Endodermal cell (in vitro differentiated cells): ENCODE measurements at regions not wholly inside any gene's neighbourhood (a gene's known extent, or its start where the extent isn't known, plus 50 kb on each side); places are given as distances from the start of the nearest gene placed in this dataset.

Experiments used
- DNase-seq: peaks from one replicate; pipeline ENCODE4 v3.0.0-alpha.2; 2017
- H3K27ac ChIP-seq: 2 replicates; pipeline ENCODE4 v1.5.1; 2013; ENCODE audit warnings: mild to moderate bottlenecking, low read depth, low read length, moderate library complexity
- H3K27me3 ChIP-seq: 2 replicates; pipeline ENCODE4 v1.6.1; 2013; ENCODE audit warnings: mild to moderate bottlenecking, low read length, moderate library complexity; ENCODE audit not compliant: insufficient read depth, control insufficient read depth, poor library complexity, severe bottlenecking
- H3K36me3 ChIP-seq: 2 replicates; pipeline ENCODE4 v1.7.0; 2013; ENCODE audit warnings: mild to moderate bottlenecking, low read length, moderate library complexity; ENCODE audit not compliant: control insufficient read depth, insufficient read depth
- H3K4me1 ChIP-seq: one replicate; pipeline ENCODE4 v1.7.0; 2013; ENCODE audit warnings: low read length; ENCODE audit not compliant: control insufficient read depth, insufficient read depth
- H3K4me3 ChIP-seq: 2 replicates; pipeline ENCODE4 v1.5.1; 2013; ENCODE audit warnings: mild to moderate bottlenecking, low read length, moderate library complexity
- H3K9ac ChIP-seq: 2 replicates; pipeline ENCODE4 v1.6.1; 2013; ENCODE audit warnings: mild to moderate bottlenecking, low read length, moderate library complexity; ENCODE audit not compliant: poor library complexity, severe bottlenecking; ENCODE audit errors: extremely low read depth
- H3K9me3 ChIP-seq: 2 replicates; pipeline ENCODE4 v1.6.1; 2013; ENCODE audit warnings: mild to moderate bottlenecking, low read length, moderate library complexity; ENCODE audit not compliant: control insufficient read depth
- H3K27ac Mint-ChIP-seq: 2 replicates; pipeline ENCODE4 v1.8.0; 2020; ENCODE audit warnings: mixed read lengths
- H3K27me3 Mint-ChIP-seq: 2 replicates; pipeline ENCODE4 v1.8.0; 2021; ENCODE audit warnings: mild to moderate bottlenecking, mixed read lengths; ENCODE audit not compliant: insufficient read depth
- H3K36me3 Mint-ChIP-seq: 2 replicates; pipeline ENCODE4 v1.8.0; 2020; ENCODE audit warnings: low read depth, mixed read lengths
- H3K4me1 Mint-ChIP-seq: 2 replicates; pipeline ENCODE4 v1.8.0; 2020; ENCODE audit warnings: mixed read lengths
- H3K4me3 Mint-ChIP-seq: 2 replicates; pipeline ENCODE4 v1.8.0; 2020; ENCODE audit warnings: mild to moderate bottlenecking, moderate library complexity, mixed read lengths
- H3K9me3 Mint-ChIP-seq: 2 replicates; pipeline ENCODE4 v1.8.0; 2020; ENCODE audit warnings: mild to moderate bottlenecking, mixed read lengths
- CTCF ChIP-seq: fragments of 200-600 bp; sonication (generic); conservative IDR thresholded peaks from 2 replicates; pipeline ENCODE4 v1.5.0; 2021; ENCODE audit warnings: antibody characterized with exemption, mild to moderate bottlenecking
- WGBS, 2 experiments: methylation state at CpG; one replicate each; pipeline versions ENCODE4 v1.1.5 to v1.1.7; 2013; ENCODE audit warnings: missing lambda C conversion rate in 2 of 2, mixed read lengths in 1 of 2; ENCODE audit not compliant: insufficient coverage in 1 of 2, insufficient read length in 1 of 2; 5-methylcytosine and 5-hydroxymethylcytosine counted together

- H3K4me3 Mint-ChIP-seq: no peak overlapping the region
- no peaks in the 10 kb centered on the region for H3K9me3 Mint-ChIP-seq
- H3K27me3 ChIP-seq: no peaks in the 10 kb centered on the region
- H3K4me3 ChIP-seq: no peak overlapping the region
- no peak overlapping the region for H3K27ac Mint-ChIP-seq
- H3K27ac ChIP-seq: no peak overlapping the region
- WGBS, 2 experiments: 89 to 100% methylated on average over 2 of the region's 2 CpGs
- no peak for DNase-seq
- H3K36me3 Mint-ChIP-seq: peaks cover 3% of the 10 kb centered on the region
- H3K9me3 ChIP-seq: peaks cover 11% of the 10 kb centered on the region
- no peaks in the 10 kb centered on the region for H3K36me3 ChIP-seq
- H3K27me3 Mint-ChIP-seq: peaks cover 4% of the 10 kb centered on the region
- TF ChIP-seq CTCF: no peak
- H3K4me1 Mint-ChIP-seq: peaks cover 44% of the 10 kb centered on the region
- peaks cover 13% of the 10 kb centered on the region for H3K4me1 ChIP-seq
- no peak overlapping the region for H3K9ac ChIP-seq
These were observed 121.3 kb upstream of the BMPER start for GRCh38 chr7:33784000-33784399.

GRCh38 chr7:33788531-33788930 is 116.8 kb upstream of the BMPER start:
- Histone ChIP-seq H3K9ac (no peak overlapping the region), H3K36me3 (no peaks in the 10 kb centered on the region), H3K4me3 (no peak overlapping the region), H3K27me3 (no peaks in the 10 kb centered on the region), H3K27ac (no peak overlapping the region), H3K4me1 (peaks cover 4% of the 10 kb centered on the region), H3K9me3 (no peaks in the 10 kb centered on the region)
- peaks cover 32% of the 10 kb centered on the region for H3K4me1 Mint-ChIP-seq
- H3K27ac Mint-ChIP-seq: no peak overlapping the region
- no peak for DNase-seq
- TF ChIP-seq CTCF: no peak
- H3K36me3 Mint-ChIP-seq: no peaks in the 10 kb centered on the region
- H3K4me3 Mint-ChIP-seq: no peak overlapping the region
- H3K9me3 Mint-ChIP-seq: no peaks in the 10 kb centered on the region
- H3K27me3 Mint-ChIP-seq: no peaks in the 10 kb centered on the region
- 93 to 94% methylated on average over 2 to 6 of the region's 6 CpGs for WGBS, 2 experiments

- H3K4me3 ChIP-seq: no peak overlapping the region
- no peak overlapping the region for H3K27ac ChIP-seq
- no peaks in the 10 kb centered on the region for H3K36me3 ChIP-seq
- H3K9me3 ChIP-seq: no peaks in the 10 kb centered on the region
- no peaks in the 10 kb centered on the region for H3K27me3 ChIP-seq
- no peak overlapping the region for H3K27ac Mint-ChIP-seq
- no peaks in the 10 kb centered on the region for H3K36me3 Mint-ChIP-seq
- no peak overlapping the region for H3K9ac ChIP-seq
- TF ChIP-seq CTCF: no peak
- no peak overlapping the region for H3K4me3 Mint-ChIP-seq
- no peak for DNase-seq
- H3K4me1 ChIP-seq: peaks cover 2% of the 10 kb centered on the region
- no peaks in the 10 kb centered on the region for H3K9me3 Mint-ChIP-seq
- 93 to 99% methylated on average over 10 to 11 of the region's 11 CpGs for WGBS, 2 experiments
- H3K27me3 Mint-ChIP-seq: no peaks in the 10 kb centered on the region
- H3K4me1 Mint-ChIP-seq: peaks cover 22% of the 10 kb centered on the region
These were observed 115.3 kb upstream of the BMPER start for GRCh38 chr7:33789871-33790630.
